SH-SY5Y (cell line): ENCODE measurements at regions not wholly inside any gene's neighbourhood (a gene's known extent, or its start where the extent isn't known, plus 50 kb on each side); places are given as distances from the start of the nearest gene placed in this dataset.

Experiments
- GATA2 ChIP-seq: IDR thresholded peaks from 2 replicates; pipeline ENCODE4 v1.6.1; 2011; ENCODE audit warnings: mild to moderate bottlenecking, low read depth, low read length
- GATA3 ChIP-seq: IDR thresholded peaks from 2 replicates; pipeline ENCODE4 v1.6.1; 2011; ENCODE audit warnings: low read depth, mild to moderate bottlenecking, low read length, moderate library complexity

DNA sequence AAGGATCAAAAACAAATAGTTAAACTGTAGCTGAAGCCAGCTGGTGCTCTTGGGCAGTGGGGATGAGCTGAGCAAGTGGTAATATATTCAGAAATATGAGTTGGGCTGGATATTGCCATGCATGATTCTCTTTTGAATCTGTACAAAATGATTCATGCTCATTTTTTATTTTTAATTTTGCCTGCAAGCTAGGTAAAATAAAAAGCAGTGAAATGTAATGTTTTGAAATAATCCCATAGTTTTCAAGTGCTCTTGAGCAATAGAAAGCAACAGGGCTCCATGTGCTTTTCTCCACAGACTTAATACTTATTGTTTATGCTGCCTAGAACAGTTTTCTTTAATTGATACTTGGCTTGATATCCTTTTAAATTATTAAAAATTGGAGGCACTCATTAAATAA lies 489.3 kb downstream of the TLE4 start:
- TF ChIP-seq GATA2 = no peak
- no peak for TF ChIP-seq GATA3
